HCT116 (cell line): ENCODE measurements at regions not wholly inside any gene's neighbourhood (a gene's known extent, or its start where the extent isn't known, plus 50 kb on each side); places are given as distances from the start of the nearest gene placed in this dataset.

Source experiments
- EZH2 ChIP-seq: fragments of 200-600 bp; sonication (generic); IDR thresholded peaks from 2 replicates; pipeline ENCODE4 v1.6.1; 2017; ENCODE audit warnings: antibody characterized with exemption, mixed run types
- EZH2phosphoT487 ChIP-seq: fragments of 200-600 bp; IDR thresholded peaks from 2 replicates; pipeline ENCODE4 v1.6.1; 2018; ENCODE audit warnings: antibody characterized with exemption, borderline replicate concordance
- RAD21 ChIP-seq: IDR thresholded peaks from 2 replicates; pipeline ENCODE4 v1.6.1; 2012; ENCODE audit warnings: low read depth, mild to moderate bottlenecking
- REST ChIP-seq: IDR thresholded peaks from 2 replicates; pipeline ENCODE4 v1.6.1; 2012; ENCODE audit warnings: low read depth
- YY1 ChIP-seq: IDR thresholded peaks from 2 replicates; pipeline ENCODE4 v1.6.1; 2011; ENCODE audit warnings: low read length, low read depth, moderate library complexity, mild to moderate bottlenecking; ENCODE audit not compliant: insufficient replicate concordance; ENCODE audit errors: extremely low read depth
- ZNF274 ChIP-seq: fragments of 200-500 bp; sonication (Bioruptor generic); IDR thresholded peaks from 2 replicates; pipeline ENCODE4 v1.6.1; 2014; ENCODE audit warnings: mild to moderate bottlenecking, low read depth, low read length, inconsistent platforms
- TF ChIP-seq, protein P1 (sequence below), 3 experiments: fragments of 200-600 bp in 1 of 3; sonication (generic) in 1 of 3; IDR thresholded peaks in 2 of 3; conservative IDR thresholded peaks in 1 of 3; 2 replicates each; pipeline ENCODE4 v1.5.1; 2012 to 2017; ENCODE audit warnings: low read depth in 2 of 3, low read length in 2 of 3, antibody characterized with exemption in 1 of 3, borderline replicate concordance in 1 of 3, control low read depth in 1 of 3, mild to moderate bottlenecking in 1 of 3, mixed read lengths in 1 of 3, mixed run types in 1 of 3, moderate library complexity in 1 of 3; ENCODE audit not compliant: insufficient read depth in 1 of 3
- TF ChIP-seq, protein P2 (sequence below): IDR thresholded peaks from 2 replicates; pipeline ENCODE4 v1.6.1; 2012

DNA sequence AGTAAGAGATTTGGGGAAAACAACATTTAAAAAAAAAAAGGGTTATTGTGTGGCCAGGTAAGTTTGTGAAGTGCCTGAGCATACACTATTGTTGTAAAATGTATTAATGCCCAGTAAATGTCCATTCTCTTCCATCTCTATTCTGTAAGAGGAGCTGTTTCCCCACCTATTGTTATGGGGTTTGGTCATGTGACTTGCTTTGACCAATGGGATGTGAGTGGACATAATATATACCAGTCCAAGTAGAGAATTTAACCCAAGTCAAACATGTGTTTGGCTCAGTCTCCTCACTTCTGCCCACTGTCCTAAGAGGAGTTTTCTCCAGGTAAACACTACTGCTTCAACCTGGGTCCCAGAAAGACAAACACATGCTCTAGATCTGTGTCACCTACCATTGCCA, 377.1 kb downstream of the FOXA2 start:
- TF ChIP-seq, protein P1, sequence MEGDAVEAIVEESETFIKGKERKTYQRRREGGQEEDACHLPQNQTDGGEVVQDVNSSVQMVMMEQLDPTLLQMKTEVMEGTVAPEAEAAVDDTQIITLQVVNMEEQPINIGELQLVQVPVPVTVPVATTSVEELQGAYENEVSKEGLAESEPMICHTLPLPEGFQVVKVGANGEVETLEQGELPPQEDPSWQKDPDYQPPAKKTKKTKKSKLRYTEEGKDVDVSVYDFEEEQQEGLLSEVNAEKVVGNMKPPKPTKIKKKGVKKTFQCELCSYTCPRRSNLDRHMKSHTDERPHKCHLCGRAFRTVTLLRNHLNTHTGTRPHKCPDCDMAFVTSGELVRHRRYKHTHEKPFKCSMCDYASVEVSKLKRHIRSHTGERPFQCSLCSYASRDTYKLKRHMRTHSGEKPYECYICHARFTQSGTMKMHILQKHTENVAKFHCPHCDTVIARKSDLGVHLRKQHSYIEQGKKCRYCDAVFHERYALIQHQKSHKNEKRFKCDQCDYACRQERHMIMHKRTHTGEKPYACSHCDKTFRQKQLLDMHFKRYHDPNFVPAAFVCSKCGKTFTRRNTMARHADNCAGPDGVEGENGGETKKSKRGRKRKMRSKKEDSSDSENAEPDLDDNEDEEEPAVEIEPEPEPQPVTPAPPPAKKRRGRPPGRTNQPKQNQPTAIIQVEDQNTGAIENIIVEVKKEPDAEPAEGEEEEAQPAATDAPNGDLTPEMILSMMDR (IDR thresholded peaks at IDR 0.05 in 2 of 3, conservative IDR thresholded peaks at IDR 0.05 in 1 of 3; ENCODE audit: borderline replicate concordance in 1 of 3, insufficient read depth in 1 of 3, low read depth in 2 of 3, low read length in 2 of 3): no peak
- TF ChIP-seq EZH2: no peak
- no peak for TF ChIP-seq RAD21
- no peak for TF ChIP-seq YY1
- TF ChIP-seq, protein P2, sequence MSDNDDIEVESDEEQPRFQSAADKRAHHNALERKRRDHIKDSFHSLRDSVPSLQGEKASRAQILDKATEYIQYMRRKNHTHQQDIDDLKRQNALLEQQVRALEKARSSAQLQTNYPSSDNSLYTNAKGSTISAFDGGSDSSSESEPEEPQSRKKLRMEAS: no peak
- no peak for TF ChIP-seq REST
- TF ChIP-seq ZNF274: no peak
- no peak for TF ChIP-seq EZH2phosphoT487
